Prostate gland (tissue), 2 donors: ENCODE measurements at regions not wholly inside any gene's neighbourhood (a gene's known extent, or its start where the extent isn't known, plus 50 kb on each side); places are given as distances from the start of the nearest gene placed in this dataset.

Experiments used
- DNase-seq: peaks from one replicate; pipeline ENCODE4 v3.0.0-alpha.2; 2019; ENCODE audit warnings: low spot score
- H3K27ac ChIP-seq, 2 donors: fragments of 200-600 bp; sonication (generic); 2 replicates each; pipeline ENCODE4 v1.5.1; 2017 to 2019
- H3K27me3 ChIP-seq: fragments of 200-600 bp; sonication (generic); replicated peaks from 2 replicates; pipeline ENCODE4 v1.5.1; 2019; ENCODE audit not compliant: insufficient read depth
- H3K36me3 ChIP-seq, 2 donors: fragments of 200-600 bp; sonication (generic); 1 replicate in 1 of 2; 2 replicates in 1 of 2; pipeline versions ENCODE4 v1.5.1 to v1.8.1; 2017 to 2019
- H3K4me1 ChIP-seq: fragments of 200-600 bp; sonication (generic); replicated peaks from 2 replicates; pipeline ENCODE4 v1.5.1; 2019
- H3K4me3 ChIP-seq, 2 donors: fragments of 200-600 bp; sonication (generic); 2 replicates each; pipeline ENCODE4 v1.5.1; 2017 to 2019
- H3K9me3 ChIP-seq: fragments of 200-600 bp; sonication (generic); 2 replicates; pipeline ENCODE4 v1.5.1; 2017
- POLR2A ChIP-seq: fragments of 450-650 bp; IDR thresholded peaks from one replicate; pipeline ENCODE4 v1.6.1; 2016; ENCODE audit warnings: antibody characterized with exemption, mild to moderate bottlenecking
- POLR2AphosphoS5 ChIP-seq: sonication (generic); formaldehyde crosslinking; IDR thresholded peaks from one replicate; pipeline ENCODE4 v1.6.1; 2017; ENCODE audit warnings: antibody characterized with exemption
- WGBS: methylation state at CpG from one replicate; pipeline ENCODE4 v1.1.5; 2018; 5-methylcytosine and 5-hydroxymethylcytosine counted together
- intact Hi-C: fragments of 100-400 bp; cut with DNase I; formaldehyde crosslinking; loops from one replicate; pipeline ENCODE4 v1.14.2; 2022
- TF ChIP-seq, protein P1 (sequence below), 4 experiments: fragments of 200-600 bp in 2 of 4; fragments of 450-650 bp in 2 of 4; sonication (generic) in 2 of 4; IDR thresholded peaks; 1 replicate in 3 of 4; 2 replicates in 1 of 4; pipeline ENCODE4 v1.5.1; 2016 to 2019; ENCODE audit warnings: antibody characterized with exemption in 4 of 4, mild to moderate bottlenecking in 2 of 4, moderate library complexity in 2 of 4

DNA sequence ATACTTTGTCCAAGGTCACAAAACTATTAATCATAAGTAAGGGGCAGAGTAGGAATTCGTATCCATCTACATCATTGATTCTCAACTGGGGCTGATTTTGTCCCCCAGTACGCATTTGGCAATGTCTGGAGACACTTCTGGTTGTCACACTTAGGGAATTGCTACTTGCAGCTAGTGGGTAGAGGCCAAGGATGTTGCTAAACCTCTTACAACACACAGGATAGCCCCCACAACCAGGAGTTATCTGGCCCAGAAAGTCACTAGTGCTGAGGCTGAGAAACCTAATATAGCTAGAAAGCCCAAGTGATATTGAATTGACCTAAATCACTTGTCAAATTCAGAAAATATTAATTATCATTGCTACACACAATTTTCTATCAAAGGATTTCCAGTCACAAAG lies 120.4 kb upstream of the ABCA1 start:
- intact Hi-C loops, result no loop called here

DNA sequence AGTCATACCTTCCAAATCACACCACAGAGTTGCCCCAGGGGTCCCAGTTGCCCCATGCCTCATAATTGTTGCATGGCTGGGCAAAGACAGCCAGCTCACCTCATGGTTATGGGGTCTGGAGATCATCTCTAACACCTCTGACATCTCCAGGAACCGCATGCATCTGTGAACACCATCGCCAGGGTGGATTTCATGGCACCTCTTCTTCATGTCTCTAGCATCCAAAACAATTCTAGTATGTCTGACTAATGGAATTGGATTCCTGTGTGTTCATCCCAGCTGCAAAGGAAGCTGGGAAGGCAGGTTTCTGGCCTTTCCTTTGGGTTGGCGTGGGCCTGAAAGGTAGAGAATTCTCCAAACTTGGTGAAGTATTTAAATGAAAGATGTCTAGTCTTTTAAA lies 122.3 kb upstream of the ABCA1 start:
- 63% methylated on average over 3 of the region's 3 CpGs for WGBS
- H3K27me3 ChIP-seq, result no peaks in the 10 kb centered on the region
- H3K4me3 ChIP-seq, result no peak overlapping the region
- no peaks in the 10 kb centered on the region for H3K9me3 ChIP-seq
- H3K27ac ChIP-seq, result no peak overlapping the region
- DNase-seq, result no peak
- intact Hi-C loops, result no loop called here
- H3K4me1 ChIP-seq, result no peaks in the 10 kb centered on the region
- no peaks in the 10 kb centered on the region for H3K36me3 ChIP-seq
- TF ChIP-seq POLR2A, result no peak
- TF ChIP-seq, protein P1, sequence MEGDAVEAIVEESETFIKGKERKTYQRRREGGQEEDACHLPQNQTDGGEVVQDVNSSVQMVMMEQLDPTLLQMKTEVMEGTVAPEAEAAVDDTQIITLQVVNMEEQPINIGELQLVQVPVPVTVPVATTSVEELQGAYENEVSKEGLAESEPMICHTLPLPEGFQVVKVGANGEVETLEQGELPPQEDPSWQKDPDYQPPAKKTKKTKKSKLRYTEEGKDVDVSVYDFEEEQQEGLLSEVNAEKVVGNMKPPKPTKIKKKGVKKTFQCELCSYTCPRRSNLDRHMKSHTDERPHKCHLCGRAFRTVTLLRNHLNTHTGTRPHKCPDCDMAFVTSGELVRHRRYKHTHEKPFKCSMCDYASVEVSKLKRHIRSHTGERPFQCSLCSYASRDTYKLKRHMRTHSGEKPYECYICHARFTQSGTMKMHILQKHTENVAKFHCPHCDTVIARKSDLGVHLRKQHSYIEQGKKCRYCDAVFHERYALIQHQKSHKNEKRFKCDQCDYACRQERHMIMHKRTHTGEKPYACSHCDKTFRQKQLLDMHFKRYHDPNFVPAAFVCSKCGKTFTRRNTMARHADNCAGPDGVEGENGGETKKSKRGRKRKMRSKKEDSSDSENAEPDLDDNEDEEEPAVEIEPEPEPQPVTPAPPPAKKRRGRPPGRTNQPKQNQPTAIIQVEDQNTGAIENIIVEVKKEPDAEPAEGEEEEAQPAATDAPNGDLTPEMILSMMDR (IDR thresholded peaks at IDR 0.05), result no peak
- TF ChIP-seq POLR2AphosphoS5, result no peak

More for the DNA sequence above, 120.4 kb upstream of the ABCA1 start:
- DNase-seq, result no peak
- Histone ChIP-seq H3K36me3 (no peaks in the 10 kb centered on the region), H3K9me3 (no peaks in the 10 kb centered on the region), H3K4me1 (no peaks in the 10 kb centered on the region), H3K4me3 (no peak overlapping the region), H3K27me3 (no peaks in the 10 kb centered on the region), H3K27ac (no peak overlapping the region)
- WGBS, result 45% methylated on average over 2 of the region's 2 CpGs
- TF ChIP-seq POLR2A, result no peak
- no peak for TF ChIP-seq POLR2AphosphoS5
- TF ChIP-seq, protein P1 (IDR thresholded peaks at IDR 0.05), result no peak

DNA sequence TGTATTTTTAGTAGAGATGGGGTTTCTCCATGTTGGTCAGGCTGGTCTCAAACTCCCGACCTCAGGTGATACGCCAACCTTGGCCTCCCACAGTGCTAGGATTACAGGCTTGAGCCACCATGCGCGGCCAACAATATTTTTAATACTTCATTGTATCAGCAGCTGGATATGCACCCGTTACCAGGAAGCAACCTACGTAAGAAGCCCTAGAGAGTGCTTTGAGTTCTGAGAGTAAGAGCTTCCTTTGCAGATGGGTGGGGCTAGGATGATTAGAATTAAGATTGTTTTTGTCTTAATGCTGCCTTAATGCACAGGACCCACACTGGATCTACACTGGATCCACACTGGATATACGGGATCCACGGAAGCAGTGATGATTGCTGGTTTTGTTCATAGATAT lies 123.9 kb upstream of the ABCA1 start:
- no peaks in the 10 kb centered on the region for H3K36me3 ChIP-seq
- intact Hi-C loops, result no loop called here
- no peak overlapping the region for H3K27ac ChIP-seq
- no peaks in the 10 kb centered on the region for H3K27me3 ChIP-seq
- no peak for TF ChIP-seq POLR2AphosphoS5
- TF ChIP-seq, protein P1 (IDR thresholded peaks at IDR 0.05), result no peak
- no peak for TF ChIP-seq POLR2A
- WGBS, result 94% methylated on average over 8 of the region's 8 CpGs
- H3K4me1 ChIP-seq, result no peaks in the 10 kb centered on the region
- H3K9me3 ChIP-seq, result no peaks in the 10 kb centered on the region
- no peak for DNase-seq
- no peak overlapping the region for H3K4me3 ChIP-seq

DNA sequence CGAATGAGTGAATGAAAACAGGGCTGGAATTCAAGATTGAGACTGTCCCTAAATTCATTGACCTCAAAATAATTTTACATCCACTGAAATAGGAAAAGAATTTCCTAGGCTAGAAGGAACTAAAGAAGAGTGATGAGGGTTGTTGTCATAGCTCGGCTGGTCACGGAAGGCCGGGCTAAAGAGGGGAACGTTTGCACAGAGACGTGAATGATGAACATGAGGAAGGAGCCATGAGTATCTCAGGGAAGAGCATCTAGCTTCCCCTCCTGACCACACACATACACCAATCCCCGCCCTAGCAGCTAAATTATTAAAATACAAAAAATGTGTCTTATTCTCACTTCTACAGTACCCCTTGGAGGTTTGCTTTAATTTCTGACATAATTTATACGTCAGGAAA lies 124.4 kb upstream of the ABCA1 start:
- Histone ChIP-seq H3K27ac (no peak overlapping the region), H3K4me1 (no peaks in the 10 kb centered on the region), H3K36me3 (no peaks in the 10 kb centered on the region), H3K9me3 (no peaks in the 10 kb centered on the region), H3K27me3 (no peaks in the 10 kb centered on the region), H3K4me3 (no peak overlapping the region)
- intact Hi-C loops, result no loop called here
- 79% methylated on average over 8 of the region's 8 CpGs for WGBS
- TF ChIP-seq POLR2AphosphoS5, result no peak
- DNase-seq, result no peak

DNA sequence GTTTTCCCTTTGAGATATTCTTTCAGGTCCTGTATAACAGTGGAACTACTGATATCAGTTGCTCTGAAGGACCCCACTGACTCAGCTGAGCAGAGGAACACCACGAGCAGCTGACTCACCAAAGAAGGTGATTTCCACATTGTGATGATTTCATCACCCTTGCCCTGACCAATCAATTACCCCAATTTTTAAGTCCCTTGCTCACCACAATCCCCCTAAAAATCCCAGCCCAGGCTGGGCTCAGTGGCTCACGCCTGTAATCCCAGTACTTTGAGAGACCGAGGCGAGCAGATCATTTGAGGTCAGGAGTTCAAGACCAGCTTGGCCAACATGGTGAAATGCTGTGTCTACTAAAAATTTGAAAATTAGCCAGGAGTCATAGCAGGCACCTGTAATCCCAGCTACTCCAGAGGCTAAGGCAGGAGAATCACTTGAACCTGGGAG lies 125.3 kb upstream of the ABCA1 start:
- Histone ChIP-seq H3K4me3 (no peak overlapping the region), H3K27me3 (no peaks in the 10 kb centered on the region), H3K27ac (no peak overlapping the region), H3K4me1 (no peaks in the 10 kb centered on the region), H3K36me3 (no peaks in the 10 kb centered on the region), H3K9me3 (no peaks in the 10 kb centered on the region)
- intact Hi-C loops, result no loop called here
- DNase-seq, result no peak
- no peak for TF ChIP-seq POLR2AphosphoS5
- no peak for TF ChIP-seq POLR2A
- TF ChIP-seq, protein P1 (IDR thresholded peaks at IDR 0.05), result no peak
- 87% methylated on average over 4 of the region's 4 CpGs for WGBS
